GM12878 (cell line): ENCODE measurements at regions not wholly inside any gene's neighbourhood (a gene's known extent, or its start where the extent isn't known, plus 50 kb on each side); places are given as distances from the start of the nearest gene placed in this dataset.

Experiments used
- ATAC-seq: fragments of 200-7000 bp; cut with Tn5 transposase; 3 replicates; pipeline ENCODE4 v1.9.1; 2020; ENCODE audit warnings: mild to moderate bottlenecking, moderate library complexity
- BruUV-seq: library from RNA; stranded (reverse); fragments of 400-500 nt; replicated peaks from 2 replicates; lab custom pipeline; 2021; lab: Mats Ljungman, UMichigan
- CTCF ChIA-PET: fragments of 300-600 bp; sonication (Branson Sonifier 250); formaldehyde crosslinking; extraction: SDS; loops from one replicate; lab custom pipeline; 2021; ENCODE audit warnings: inconsistent platforms; lab: Yijun Ruan, JAX
- POLR2A ChIA-PET: fragments of 350-600 bp; formaldehyde crosslinking; extraction: SDS; loops from one replicate; lab custom pipeline; 2021; ENCODE audit warnings: inconsistent platforms; lab: Charles Lee
- RAD21 ChIA-PET: fragments of 300-600 bp; sonication (Branson Sonifier 250); formaldehyde crosslinking; loops from one replicate; lab custom pipeline; 2023; ENCODE audit warnings: antibody characterized with exemption; ENCODE audit not compliant: unreplicated experiment; lab: Charles Lee
- SMC1A ChIA-PET: fragments of 300-600 bp; sonication (Branson Sonifier 250); formaldehyde crosslinking; loops from one replicate; lab custom pipeline; 2023; ENCODE audit not compliant: unreplicated experiment, uncharacterized antibody; lab: Charles Lee
- DNase-seq: peaks from one replicate; pipeline ENCODE4 v3.0.0-alpha.2; 2011; ENCODE audit warnings: low read depth, low spot score
- FAIRE-seq: peaks from 3 replicates; lab custom pipeline; 2011; peaks lifted over from hg19 to GRCh38; lab: Jason Lieb, UNC
- H2AFZ ChIP-seq: 2 replicates; pipeline ENCODE4 v1.6.0; 2011; ENCODE audit warnings: low read depth, low read length, control low read depth; ENCODE audit not compliant: control insufficient read depth
- H3K27ac ChIP-seq: 2 replicates; pipeline ENCODE4 v1.5.1; 2011; ENCODE audit warnings: control low read depth; ENCODE audit not compliant: control insufficient read depth, insufficient read depth
- H3K27me3 ChIP-seq, 2 experiments: replicated peaks in 1 of 2; 2 replicates each; pipeline versions ENCODE4 v1.6.0 to v1.6.1; 2011; ENCODE audit warnings: low read length in 1 of 2; ENCODE audit not compliant: control insufficient read depth in 2 of 2, insufficient read depth in 2 of 2
- H3K36me3 ChIP-seq, 2 experiments: 2 replicates each; pipeline ENCODE4 v1.5.1; 2011; ENCODE audit warnings: low read length in 1 of 2; ENCODE audit not compliant: control insufficient read depth in 2 of 2, insufficient read depth in 2 of 2
- H3K4me1 ChIP-seq: 2 replicates; pipeline ENCODE4 v1.6.1; 2011; ENCODE audit warnings: mild to moderate bottlenecking, low read length, moderate library complexity, mixed read lengths; ENCODE audit not compliant: control insufficient read depth, insufficient read depth
- H3K4me2 ChIP-seq: 2 replicates; pipeline ENCODE4 v1.6.0; 2011; ENCODE audit warnings: control low read depth; ENCODE audit not compliant: control insufficient read depth, insufficient read depth
- H3K4me3 ChIP-seq: fragments of 200-600 bp; sonication (generic); 2 replicates; pipeline ENCODE4 v1.5.1; 2016
- H3K79me2 ChIP-seq: 2 replicates; pipeline ENCODE4 v1.6.0; 2011; ENCODE audit warnings: low read length; ENCODE audit not compliant: control insufficient read depth, insufficient read depth
- H3K9ac ChIP-seq: 2 replicates; pipeline ENCODE4 v1.8.0; 2011; ENCODE audit warnings: low read length, control low read depth, mixed read lengths; ENCODE audit not compliant: control insufficient read depth, insufficient read depth
- H3K9me3 ChIP-seq: replicated peaks from 3 replicates; pipeline ENCODE4 v1.5.1; 2011; ENCODE audit warnings: mild to moderate bottlenecking, low read length; ENCODE audit not compliant: control insufficient read depth, insufficient read depth
- H4K20me1 ChIP-seq: 2 replicates; pipeline ENCODE4 v1.6.0; 2011; ENCODE audit not compliant: control insufficient read depth, insufficient read depth
- CBFB ChIP-seq: IDR thresholded peaks from 2 replicates; pipeline ENCODE4 v1.6.1; 2016; ENCODE audit warnings: antibody characterized with exemption, low read depth
- ESRRA ChIP-seq: IDR thresholded peaks from 2 replicates; pipeline ENCODE4 v1.6.1; 2012; ENCODE audit warnings: mild to moderate bottlenecking, low read length, improper control_type of control experiment
- HDAC2 ChIP-seq: fragments of 200-600 bp; sonication (generic); IDR thresholded peaks from 2 replicates; pipeline ENCODE4 v1.6.1; 2017
- HDAC6 ChIP-seq: fragments of 200-600 bp; sonication (generic); IDR thresholded peaks from one replicate; pipeline ENCODE4 v1.8.0; 2017; ENCODE audit warnings: antibody characterized with exemption; ENCODE audit not compliant: unreplicated experiment
- NBN ChIP-seq: fragments of 450-650 bp; IDR thresholded peaks from 2 replicates; pipeline ENCODE4 v1.6.1; 2016
- PAX8 ChIP-seq: fragments of 450-650 bp; IDR thresholded peaks from 2 replicates; pipeline ENCODE4 v1.6.1; 2017; ENCODE audit warnings: mild to moderate bottlenecking, moderate library complexity
- RFX5 ChIP-seq: IDR thresholded peaks from 2 replicates; pipeline ENCODE4 v1.6.1; 2011; ENCODE audit warnings: low read depth, low read length, improper control_type of control experiment
- SP1 ChIP-seq: IDR thresholded peaks from one replicate; pipeline ENCODE4 v1.6.1; 2011; ENCODE audit warnings: low read depth, low read length
- ZNF24 ChIP-seq: fragments of 450-650 bp; IDR thresholded peaks from 2 replicates; pipeline ENCODE4 v1.6.1; 2017; ENCODE audit warnings: antibody characterized with exemption, mild to moderate bottlenecking
- ZNF274 ChIP-seq: IDR thresholded peaks from one replicate; pipeline ENCODE4 v1.8.0; 2011; ENCODE audit not compliant: insufficient read length, insufficient read depth
- in situ Hi-C: fragments of 300-500 bp; cut with MboI; formaldehyde crosslinking; loops from 9 replicates; pipeline ENCODE4 v1.14.3; 2018; ENCODE audit warnings: mixed read lengths
- intact Hi-C: fragments of 100-400 bp; cut with micrococcal nuclease; formaldehyde crosslinking; loops from one replicate; pipeline ENCODE4 v1.14.2; 2022; ENCODE audit not compliant: unreplicated experiment
- TF ChIP-seq, protein P1 (sequence below): IDR thresholded peaks from 2 replicates; pipeline ENCODE4 v1.6.1; 2012; ENCODE audit warnings: improper control_type of control experiment, low read depth, low read length; ENCODE audit not compliant: insufficient replicate concordance
- TF ChIP-seq, protein P2 (sequence below): fragments of 450-650 bp; IDR thresholded peaks from 2 replicates; pipeline ENCODE4 v1.6.1; 2017; ENCODE audit warnings: mild to moderate bottlenecking, moderate library complexity
- TF ChIP-seq, protein P3 (sequence below): fragments of 450-650 bp; formaldehyde crosslinking; IDR thresholded peaks from 2 replicates; pipeline ENCODE4 v1.4.0; 2022; ENCODE audit warnings: mild to moderate bottlenecking, moderate library complexity

DNA sequence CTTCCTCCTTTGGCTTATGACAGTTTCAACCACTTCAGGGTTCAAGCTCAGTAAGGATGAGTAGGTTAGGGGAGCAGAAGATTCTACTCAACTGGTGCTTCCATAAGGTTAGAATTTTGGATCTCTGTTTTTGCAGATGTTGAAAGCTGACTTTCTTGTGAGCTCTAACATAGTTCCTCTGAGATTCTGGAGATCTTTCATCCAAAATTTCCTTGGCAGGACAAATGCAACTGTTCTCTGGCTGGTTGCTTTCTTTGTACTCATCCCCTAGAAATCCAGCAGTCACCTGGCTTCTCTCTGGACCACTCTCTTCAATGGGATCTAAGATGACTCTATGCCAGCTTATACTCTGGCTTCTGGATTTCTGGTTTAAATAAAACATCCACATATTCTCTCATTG, 189.6 kb downstream of the ESM1 start (continued):
- TF ChIP-seq, protein P1, sequence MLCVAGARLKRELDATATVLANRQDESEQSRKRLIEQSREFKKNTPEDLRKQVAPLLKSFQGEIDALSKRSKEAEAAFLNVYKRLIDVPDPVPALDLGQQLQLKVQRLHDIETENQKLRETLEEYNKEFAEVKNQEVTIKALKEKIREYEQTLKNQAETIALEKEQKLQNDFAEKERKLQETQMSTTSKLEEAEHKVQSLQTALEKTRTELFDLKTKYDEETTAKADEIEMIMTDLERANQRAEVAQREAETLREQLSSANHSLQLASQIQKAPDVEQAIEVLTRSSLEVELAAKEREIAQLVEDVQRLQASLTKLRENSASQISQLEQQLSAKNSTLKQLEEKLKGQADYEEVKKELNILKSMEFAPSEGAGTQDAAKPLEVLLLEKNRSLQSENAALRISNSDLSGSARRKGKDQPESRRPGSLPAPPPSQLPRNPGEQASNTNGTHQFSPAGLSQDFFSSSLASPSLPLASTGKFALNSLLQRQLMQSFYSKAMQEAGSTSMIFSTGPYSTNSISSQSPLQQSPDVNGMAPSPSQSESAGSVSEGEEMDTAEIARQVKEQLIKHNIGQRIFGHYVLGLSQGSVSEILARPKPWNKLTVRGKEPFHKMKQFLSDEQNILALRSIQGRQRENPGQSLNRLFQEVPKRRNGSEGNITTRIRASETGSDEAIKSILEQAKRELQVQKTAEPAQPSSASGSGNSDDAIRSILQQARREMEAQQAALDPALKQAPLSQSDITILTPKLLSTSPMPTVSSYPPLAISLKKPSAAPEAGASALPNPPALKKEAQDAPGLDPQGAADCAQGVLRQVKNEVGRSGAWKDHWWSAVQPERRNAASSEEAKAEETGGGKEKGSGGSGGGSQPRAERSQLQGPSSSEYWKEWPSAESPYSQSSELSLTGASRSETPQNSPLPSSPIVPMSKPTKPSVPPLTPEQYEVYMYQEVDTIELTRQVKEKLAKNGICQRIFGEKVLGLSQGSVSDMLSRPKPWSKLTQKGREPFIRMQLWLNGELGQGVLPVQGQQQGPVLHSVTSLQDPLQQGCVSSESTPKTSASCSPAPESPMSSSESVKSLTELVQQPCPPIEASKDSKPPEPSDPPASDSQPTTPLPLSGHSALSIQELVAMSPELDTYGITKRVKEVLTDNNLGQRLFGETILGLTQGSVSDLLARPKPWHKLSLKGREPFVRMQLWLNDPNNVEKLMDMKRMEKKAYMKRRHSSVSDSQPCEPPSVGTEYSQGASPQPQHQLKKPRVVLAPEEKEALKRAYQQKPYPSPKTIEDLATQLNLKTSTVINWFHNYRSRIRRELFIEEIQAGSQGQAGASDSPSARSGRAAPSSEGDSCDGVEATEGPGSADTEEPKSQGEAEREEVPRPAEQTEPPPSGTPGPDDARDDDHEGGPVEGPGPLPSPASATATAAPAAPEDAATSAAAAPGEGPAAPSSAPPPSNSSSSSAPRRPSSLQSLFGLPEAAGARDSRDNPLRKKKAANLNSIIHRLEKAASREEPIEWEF = no peak
- TF ChIP-seq ESRRA = no peak
- TF ChIP-seq ZNF24 = no peak
- TF ChIP-seq NBN = no peak

DNA sequence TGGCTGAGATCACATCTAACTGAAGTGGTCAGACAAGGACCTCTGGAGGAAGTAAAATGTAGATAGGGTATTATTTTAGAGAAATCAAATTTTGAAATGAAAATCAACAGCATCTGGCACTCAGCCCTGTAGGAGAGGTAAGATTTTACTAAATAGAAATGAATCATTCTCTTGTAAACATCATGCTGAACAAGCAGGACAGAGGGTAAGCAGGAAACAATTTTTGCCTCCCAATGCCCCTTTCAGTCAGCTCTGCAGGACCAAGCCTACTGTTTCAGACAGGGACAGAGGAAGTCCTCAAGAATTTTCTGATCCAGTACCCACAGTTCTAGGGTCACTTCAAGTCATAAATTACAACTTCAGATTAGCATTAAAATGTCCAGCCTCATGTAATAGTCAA, 190.1 kb downstream of the ESM1 start:
- Histone ChIP-seq H3K4me1 (peaks cover 4% of the 10 kb centered on the region; the same call in 1 of the 2 replicates), H3K27ac (no peak overlapping the region), H2AFZ (no peak overlapping the region), H3K9me3 (no peaks in the 10 kb centered on the region; the same call in 2 of the 3 replicates), H3K4me3 (no peak overlapping the region), H3K9ac (no peak overlapping the region), H3K27me3 (no peaks in the 10 kb centered on the region; a peak in 1 of 4 replicates), H3K4me2 (no peak overlapping the region), H4K20me1 (no peaks in the 10 kb centered on the region), H3K36me3 (no peaks in the 10 kb centered on the region), H3K79me2 (no peaks in the 10 kb centered on the region)
- no peak for DNase-seq
- intact Hi-C loops = no loop called here
- in situ Hi-C loops = no loop called here
- RAD21 ChIA-PET = no interaction called here
- SMC1A ChIA-PET = interaction anchor here (1.2 kb wide), 1 partner anchor 10 kb away, joined by 3 read pairs; no protein-coding TSS in a partner anchor
- no peak for ATAC-seq
- FAIRE-seq = no peak
- BruUV-seq = no TSS peak
- POLR2A ChIA-PET = no interaction called here
- CTCF ChIA-PET = no interaction called here
- TF ChIP-seq HDAC2 (no peak), SP1 (no peak), PAX8 (no peak), ZNF274 (no peak), CBFB (no peak), RFX5 (no peak), HDAC6 (no peak)
- TF ChIP-seq, protein P2, sequence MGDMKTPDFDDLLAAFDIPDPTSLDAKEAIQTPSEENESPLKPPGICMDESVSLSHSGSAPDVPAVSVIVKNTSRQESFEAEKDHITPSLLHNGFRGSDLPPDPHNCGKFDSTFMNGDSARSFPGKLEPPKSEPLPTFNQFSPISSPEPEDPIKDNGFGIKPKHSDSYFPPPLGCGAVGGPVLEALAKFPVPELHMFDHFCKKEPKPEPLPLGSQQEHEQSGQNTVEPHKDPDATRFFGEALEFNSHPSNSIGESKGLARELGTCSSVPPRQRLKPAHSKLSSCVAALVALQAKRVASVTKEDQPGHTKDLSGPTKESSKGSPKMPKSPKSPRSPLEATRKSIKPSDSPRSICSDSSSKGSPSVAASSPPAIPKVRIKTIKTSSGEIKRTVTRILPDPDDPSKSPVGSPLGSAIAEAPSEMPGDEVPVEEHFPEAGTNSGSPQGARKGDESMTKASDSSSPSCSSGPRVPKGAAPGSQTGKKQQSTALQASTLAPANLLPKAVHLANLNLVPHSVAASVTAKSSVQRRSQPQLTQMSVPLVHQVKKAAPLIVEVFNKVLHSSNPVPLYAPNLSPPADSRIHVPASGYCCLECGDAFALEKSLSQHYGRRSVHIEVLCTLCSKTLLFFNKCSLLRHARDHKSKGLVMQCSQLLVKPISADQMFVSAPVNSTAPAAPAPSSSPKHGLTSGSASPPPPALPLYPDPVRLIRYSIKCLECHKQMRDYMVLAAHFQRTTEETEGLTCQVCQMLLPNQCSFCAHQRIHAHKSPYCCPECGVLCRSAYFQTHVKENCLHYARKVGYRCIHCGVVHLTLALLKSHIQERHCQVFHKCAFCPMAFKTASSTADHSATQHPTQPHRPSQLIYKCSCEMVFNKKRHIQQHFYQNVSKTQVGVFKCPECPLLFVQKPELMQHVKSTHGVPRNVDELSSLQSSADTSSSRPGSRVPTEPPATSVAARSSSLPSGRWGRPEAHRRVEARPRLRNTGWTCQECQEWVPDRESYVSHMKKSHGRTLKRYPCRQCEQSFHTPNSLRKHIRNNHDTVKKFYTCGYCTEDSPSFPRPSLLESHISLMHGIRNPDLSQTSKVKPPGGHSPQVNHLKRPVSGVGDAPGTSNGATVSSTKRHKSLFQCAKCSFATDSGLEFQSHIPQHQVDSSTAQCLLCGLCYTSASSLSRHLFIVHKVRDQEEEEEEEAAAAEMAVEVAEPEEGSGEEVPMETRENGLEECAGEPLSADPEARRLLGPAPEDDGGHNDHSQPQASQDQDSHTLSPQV = no peak
- TF ChIP-seq, protein P3, sequence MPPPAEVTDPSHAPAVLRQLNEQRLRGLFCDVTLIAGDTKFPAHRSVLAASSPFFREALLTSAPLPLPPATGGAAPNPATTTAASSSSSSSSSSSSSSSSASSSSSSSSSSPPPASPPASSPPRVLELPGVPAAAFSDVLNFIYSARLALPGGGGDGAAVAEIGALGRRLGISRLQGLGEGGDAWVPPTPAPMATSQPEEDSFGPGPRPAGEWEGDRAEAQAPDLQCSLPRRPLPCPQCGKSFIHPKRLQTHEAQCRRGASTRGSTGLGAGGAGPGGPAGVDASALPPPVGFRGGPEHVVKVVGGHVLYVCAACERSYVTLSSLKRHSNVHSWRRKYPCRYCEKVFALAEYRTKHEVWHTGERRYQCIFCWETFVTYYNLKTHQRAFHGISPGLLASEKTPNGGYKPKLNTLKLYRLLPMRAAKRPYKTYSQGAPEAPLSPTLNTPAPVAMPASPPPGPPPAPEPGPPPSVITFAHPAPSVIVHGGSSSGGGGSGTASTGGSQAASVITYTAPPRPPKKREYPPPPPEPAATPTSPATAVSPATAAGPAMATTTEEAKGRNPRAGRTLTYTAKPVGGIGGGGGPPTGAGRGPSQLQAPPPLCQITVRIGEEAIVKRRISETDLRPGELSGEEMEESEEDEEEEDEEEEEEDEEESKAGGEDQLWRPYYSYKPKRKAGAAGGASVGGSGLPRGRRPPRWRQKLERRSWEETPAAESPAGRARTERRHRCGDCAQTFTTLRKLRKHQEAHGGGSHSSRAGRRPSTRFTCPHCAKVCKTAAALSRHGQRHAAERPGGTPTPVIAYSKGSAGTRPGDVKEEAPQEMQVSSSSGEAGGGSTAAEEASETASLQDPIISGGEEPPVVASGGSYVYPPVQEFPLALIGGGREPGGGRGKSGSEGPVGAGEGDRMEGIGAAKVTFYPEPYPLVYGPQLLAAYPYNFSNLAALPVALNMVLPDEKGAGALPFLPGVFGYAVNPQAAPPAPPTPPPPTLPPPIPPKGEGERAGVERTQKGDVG = no peak
